MV-4-11 (cell line): ENCODE measurements at regions not wholly inside any gene's neighbourhood (a gene's known extent, or its start where the extent isn't known, plus 50 kb on each side); places are given as distances from the start of the nearest gene placed in this dataset.
"Not testable (repeated sequence)": the region's sequence is repeated elsewhere in the genome, so short reads cannot be mapped to it uniquely, and the experiment has no call there.

ENCODE experiments used
- DNase-seq: peaks from one replicate; lab custom pipeline; 2025; lab: John Stamatoyannopoulos, UW

- peak; percentile 88 for DNase-seq
Measured at GRCh38 chr19:14283813-14284520, 78.0 kb upstream of the ADGRL1 start.

GRCh38 chr19:14279270-14279669, 73.3 kb upstream of the ADGRL1 start:
- DNase-seq, result not testable (repeated sequence)

- DNase-seq, result no peak
Measured at GRCh38 chr19:14277608-14278007, 71.6 kb upstream of the ADGRL1 start.

DNA sequence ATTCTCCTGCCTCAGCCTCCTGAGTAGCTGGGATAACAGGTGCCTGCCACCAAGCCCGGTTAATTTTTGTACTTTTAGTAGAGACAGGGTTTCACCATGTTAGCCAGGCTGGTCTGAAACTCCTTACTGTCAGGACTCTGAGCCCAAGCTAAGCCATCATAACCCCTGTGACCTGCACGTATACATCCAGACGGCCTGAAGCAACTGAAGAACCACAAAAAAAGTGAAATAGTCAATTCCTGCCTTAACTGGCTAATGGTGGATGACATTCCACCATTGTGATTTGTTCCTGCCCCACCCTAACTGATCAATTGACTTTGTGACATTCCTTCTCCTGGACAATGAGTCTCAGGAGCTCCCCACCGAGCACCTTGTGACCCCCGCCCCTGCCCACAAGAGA, 69.9 kb upstream of the ADGRL1 start:
- DNase-seq, result not testable (repeated sequence)

DNA sequence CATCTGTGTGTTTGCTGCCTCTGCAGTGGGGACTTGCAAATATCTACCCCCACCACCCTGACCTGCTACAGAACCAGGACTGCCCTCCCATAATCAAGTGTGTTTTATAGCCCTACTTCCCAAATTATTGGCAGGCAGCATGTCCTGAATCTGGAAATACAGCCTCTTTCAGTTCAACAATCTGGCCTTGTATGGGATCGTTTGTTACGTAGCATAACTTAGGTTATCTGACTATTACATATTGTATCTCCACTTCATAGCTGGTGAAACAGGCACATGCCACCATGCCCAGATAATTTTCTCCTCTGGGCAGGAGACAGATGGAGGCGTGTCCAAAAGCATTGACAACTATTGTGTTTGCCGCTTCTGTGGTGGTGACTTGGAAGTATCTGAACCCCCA, 66.7 kb upstream of the ADGRL1 start:
- no peak for DNase-seq

DNA sequence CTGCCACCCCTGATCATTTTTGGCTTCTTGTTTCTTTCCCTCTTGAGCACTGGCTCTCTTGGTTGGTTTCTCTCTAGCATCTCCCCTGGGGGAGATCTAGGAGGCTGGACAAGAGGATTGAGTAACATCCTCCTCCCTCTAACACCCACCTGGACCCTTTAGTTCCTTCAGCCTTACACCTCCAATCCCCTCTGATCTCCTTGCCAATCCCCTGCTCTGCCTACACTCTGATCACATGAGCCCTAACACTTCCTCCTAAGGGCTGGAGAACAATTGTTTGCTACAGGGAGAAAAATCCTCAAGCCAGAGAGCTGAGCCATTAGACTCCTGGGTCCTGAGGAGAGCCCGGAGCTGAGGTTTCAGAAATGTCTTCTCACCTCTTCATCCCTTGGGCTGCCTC, 65.9 kb upstream of the ADGRL1 start:
- no peak for DNase-seq

DNA sequence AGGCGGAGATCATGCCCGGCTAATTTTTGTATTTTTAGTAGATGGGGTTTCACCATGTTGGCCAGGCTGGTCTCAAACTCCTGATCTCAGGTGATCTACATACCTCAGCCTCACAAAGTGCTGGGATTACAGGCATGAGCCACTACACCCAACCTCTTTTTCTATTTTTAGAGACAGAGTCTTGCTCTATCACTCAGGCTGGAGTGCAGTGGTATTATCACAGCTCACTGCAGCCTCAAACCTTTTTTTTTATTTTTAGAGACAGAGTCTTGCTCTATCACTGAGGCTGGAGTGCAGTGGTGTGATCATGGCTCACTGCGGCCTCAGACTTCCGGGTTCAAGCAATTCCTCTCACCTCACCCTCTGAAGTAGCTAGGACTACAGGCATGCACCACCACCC, 64.6 kb upstream of the ADGRL1 start:
- not testable (repeated sequence) for DNase-seq

GRCh38 chr19:14267224-14267741, 61.3 kb upstream of the ADGRL1 start:
- no peak for DNase-seq

- not testable (repeated sequence) for DNase-seq
Measured at GRCh38 chr19:14266208-14266607, 60.2 kb upstream of the ADGRL1 start.

DNA sequence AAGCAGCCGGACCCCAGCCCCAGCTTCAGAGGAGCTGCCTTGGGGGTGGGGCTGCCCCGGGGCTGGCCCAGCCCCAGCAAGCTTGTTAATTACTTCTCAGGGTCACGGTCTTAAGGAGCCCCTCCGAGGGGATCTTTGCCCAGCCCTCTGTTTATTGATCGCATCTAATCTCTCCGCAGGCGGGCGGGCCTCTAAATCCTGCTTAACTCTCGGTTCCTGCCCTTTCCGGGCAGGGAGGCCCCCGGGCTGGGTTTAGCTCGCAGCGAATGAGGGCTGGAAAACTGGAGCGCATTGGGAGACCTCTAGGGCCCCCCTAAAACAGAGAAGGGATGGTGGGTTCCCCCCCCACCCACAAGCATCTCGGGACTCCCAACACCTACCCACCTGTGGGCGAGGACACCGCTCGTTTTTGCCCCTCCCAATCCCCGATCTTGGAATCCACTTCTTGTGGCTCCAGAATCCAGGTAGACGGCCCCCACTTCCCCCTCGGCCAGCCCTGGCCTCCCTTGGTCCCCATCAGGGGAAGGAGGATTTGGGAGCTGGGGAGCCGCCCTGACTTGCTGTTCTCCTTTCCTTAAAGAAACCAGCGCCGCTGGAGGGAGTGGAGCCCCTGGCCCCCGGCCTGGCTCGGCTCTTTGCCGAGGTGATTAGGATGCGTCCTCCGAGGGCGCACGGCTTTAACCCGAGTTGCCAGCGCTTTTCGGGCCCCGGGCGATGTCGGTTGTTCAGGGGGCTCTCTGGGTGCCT, 59.5 kb upstream of the ADGRL1 start:
- no peak for DNase-seq

- not testable (repeated sequence) for DNase-seq
Measured at GRCh38 chr19:14255902-14256649, 50.1 kb upstream of the ADGRL1 start.
